ENCODE measurements at regions not wholly inside any gene's neighbourhood (a gene's known extent, or its start where the extent isn't known, plus 50 kb on each side); places are given as distances from the start of the nearest gene placed in this dataset.

DNA sequence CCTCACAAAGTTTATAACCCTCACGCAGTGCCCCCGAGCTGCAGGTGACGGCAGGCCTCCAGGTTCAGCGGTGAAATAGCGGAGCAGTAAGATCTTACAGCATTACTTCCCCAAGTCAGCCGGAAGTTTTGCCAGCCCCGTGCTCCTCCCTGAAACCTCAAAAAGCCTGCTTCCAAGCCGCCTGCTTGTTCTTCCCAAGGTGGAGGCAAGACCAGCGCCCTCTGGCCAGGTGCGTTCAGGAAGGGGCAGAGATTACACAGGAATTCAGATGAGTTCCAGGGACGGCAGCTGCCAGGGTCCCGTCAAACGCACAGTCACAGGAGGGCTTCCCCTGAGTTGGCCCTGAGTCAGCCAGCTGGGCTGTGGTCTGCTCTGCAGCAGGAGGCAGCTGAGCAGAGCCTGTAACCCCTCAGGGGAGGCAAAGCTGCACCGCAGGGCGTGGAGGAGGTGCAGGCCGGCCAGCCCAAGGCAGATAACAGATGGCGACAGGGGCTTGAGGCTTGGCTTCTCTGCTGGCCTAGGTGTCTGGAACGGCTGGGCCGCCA, 124.1 kb upstream of the RPS6KA2 start:
- DNase-seq (ENCODE audit: low read depth): no peak

DNA sequence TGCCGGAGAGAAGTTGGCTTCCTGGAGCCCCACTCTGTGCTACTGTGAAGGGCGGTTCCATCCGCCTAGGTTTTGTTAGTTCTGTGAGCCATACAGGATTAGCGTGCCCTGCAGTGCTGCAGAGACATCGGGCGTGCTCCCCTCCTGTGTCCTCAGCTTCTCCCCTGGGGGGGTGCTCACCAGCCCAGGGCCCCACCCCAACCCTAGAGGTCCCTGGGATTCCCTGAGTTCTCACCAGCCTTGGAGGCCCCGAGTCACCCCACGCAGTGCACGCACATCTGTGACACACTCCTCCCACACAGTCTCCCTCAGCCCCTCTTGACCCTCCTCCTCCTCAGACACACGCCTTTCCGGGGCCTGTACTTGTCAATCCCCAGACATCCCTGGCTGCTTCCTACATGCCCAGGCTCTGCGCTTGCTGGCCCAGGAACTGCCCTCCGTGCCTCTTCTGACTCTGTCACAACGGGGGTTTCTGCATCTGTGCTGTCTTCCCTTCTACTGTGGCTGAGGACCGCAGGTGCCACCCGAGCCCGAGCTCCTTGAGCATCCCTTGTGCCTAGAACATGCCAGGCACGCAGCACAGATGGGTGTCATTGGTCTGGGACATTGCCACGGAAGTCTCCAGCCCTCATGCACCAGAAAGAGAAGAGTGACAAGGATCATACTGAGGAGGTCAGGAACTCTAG, 123.2 kb upstream of the RPS6KA2 start:
- DNase-seq (ENCODE audit: low read depth): no peak

GRCh38 chr6:166749666-166750065, 122.6 kb upstream of the RPS6KA2 start:
- DNase-seq (ENCODE audit: low read depth): no peak

DNA sequence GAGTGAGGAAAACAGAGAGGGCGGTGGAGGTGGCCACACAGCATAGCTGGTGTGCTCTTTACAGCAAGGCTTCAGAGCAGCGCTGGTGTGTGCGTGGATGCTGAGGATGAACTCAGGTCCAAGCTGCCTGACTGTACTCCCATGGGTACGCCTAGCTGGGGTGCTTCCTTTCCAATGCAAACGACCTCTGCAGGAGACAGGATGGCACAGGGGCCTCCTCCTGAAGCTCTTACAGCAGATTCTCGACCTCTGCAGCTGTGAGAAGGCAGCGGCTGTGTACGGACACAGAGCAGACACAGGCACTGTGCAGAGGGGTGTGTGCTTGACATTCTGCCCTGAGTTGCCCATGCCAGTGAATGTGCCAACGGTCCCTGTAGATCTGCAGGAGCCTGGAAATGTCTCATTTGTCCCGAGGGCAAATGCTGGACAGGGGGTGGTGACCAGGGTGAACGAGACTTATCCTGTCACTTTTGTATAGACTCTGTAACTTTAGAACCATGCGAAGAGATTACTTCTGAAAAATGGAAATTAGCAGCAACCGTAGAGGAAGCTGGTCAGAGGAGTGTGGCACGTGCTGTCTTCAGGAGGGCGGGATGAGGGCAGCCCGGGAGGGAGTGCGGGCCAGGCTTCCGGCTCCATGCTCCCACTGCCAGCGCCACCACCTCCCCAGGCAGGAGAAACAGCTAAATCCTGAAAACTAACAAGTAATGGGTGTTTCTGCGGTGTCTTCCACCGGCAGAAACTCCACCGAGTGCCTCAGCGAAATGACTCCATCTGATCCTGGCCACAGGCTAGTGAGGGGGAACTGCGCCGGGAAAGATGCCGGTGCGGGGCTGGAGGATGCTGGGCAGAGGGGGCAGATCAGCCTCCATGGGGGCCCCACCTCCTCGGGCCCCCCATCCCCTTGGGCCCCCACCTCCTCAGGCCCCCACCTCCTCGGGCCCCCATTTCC, 120.9 kb upstream of the RPS6KA2 start:
- DNase-seq (ENCODE audit: low read depth): no peak

GRCh38 chr6:166745801-166746668, 119.0 kb upstream of the RPS6KA2 start:
- no peak for DNase-seq (ENCODE audit: low read depth)

- DNase-seq (ENCODE audit: low read depth): no peak
Measured at GRCh38 chr6:166744223-166745134, 117.4 kb upstream of the RPS6KA2 start.

DNA sequence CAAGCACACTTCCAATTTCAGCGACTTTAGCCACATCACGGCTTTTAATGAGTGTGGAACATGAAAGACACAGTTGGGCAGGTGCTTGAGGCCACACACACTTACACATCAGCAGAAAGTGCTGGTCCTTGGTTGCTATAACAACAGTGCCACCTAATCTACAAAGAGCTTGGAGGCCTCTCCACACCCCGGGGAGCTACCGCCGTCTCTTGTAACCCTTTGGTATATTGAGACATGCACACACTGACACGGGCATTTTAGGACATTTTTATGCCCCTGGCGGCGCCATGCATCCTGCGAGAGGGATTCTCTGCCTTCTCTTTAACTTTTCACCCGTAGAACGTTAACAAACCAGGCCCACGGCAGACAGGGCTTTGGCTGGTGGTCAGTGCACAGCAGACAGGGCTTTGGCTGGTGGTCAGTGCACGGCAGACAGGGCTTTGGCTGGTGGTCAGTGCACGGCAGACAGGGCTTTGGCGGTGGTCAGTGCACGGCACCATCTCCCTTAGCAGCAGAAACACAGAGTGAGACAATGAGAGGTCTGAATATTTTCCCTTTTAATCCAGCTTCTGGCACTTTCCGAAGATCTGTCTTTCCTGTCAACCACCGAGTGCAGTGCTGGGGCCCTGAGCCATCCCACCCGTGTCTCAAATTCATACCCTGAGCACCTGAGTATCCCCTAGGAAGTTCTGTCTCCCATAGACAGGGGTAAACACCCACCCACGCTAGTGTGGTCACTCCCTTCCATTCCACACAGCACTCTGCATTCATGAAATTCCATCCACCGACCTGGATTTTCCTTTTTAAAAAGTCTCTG, 116.6 kb upstream of the RPS6KA2 start:
- no peak for DNase-seq (ENCODE audit: low read depth)

GRCh38 chr6:166742981-166743380, 115.9 kb upstream of the RPS6KA2 start:
- no peak for DNase-seq (ENCODE audit: low read depth)

- no peak for DNase-seq (ENCODE audit: low read depth)
Measured at GRCh38 chr6:166739976-166740318, 112.9 kb upstream of the RPS6KA2 start.

GRCh38 chr6:166739117-166739975, 112.3 kb upstream of the RPS6KA2 start:
- no peak for DNase-seq (ENCODE audit: low read depth)

DNA sequence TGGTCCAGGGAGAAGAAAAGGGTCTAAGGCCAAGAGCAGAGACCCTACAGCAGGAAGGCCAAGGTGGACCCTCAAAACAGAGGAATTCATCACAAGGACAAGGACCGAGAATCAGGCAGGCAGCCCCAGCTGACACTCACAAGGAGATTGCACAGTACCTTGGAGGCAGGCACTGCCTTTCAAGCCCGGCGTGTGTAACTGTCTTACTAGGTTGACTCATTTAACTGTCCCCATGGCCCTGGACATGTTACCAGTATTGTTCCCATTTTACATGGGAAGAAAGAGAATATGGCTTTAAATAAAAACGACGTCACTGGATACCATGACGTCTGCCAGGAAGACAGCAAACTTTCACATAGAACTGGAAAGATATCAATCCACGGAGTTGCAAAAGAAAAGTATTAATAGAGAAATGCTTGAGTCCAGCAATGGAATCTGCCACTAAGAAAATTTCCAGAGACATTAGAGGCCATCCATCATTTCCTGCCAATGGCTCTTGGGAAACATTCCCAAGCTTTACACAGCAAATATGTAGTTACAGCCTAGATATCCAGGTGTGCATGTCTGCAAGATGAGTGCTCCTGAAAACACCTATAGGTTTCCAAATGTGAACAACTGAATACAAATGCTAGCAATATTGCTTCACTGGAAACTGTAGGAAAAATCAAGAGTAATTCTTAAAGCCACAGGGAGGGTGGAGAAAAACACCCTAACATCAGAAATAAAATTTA, 111.5 kb upstream of the RPS6KA2 start:
- DNase-seq (ENCODE audit: low read depth): no peak

DNA sequence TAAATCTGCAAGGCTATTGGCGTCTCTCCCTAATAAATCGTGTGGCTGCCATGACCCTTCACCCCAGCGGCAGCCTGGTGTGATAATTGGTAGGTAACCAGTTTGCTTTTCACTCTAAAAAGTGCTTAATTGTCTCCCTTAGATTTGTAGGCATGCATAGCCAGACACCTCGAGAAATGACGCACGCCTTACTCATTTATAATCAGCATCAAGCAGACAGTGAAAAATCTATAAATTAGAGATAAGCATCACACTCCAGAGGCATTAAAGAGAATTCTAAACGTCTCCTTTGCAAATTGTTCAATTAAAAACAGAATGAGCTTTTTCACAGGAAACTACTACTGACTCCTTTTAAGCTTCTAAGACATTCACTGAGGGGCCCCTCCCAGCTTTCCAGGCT, 110.2 kb upstream of the RPS6KA2 start:
- no peak for DNase-seq (ENCODE audit: low read depth)

DNA sequence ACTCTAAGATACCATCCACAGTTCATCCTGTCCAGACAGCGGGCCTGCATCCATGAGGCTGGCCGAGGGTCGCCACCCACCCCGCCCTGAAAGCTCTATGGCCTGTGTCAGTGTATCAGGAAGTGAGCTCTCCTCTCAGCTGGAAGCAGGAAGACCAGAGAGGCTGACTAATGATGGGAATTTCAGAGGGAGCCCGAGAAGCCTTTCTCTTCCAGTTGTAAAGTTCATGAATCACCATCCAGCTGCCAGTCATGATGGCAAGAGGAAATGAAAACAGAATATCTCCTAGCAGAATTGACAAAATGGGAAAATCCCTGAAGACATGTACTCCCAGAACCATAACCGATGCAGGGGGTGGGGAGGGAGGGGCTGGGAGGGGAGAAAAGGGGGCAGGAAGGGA, 109.6 kb upstream of the RPS6KA2 start:
- DNase-seq (ENCODE audit: low read depth): no peak

DNA sequence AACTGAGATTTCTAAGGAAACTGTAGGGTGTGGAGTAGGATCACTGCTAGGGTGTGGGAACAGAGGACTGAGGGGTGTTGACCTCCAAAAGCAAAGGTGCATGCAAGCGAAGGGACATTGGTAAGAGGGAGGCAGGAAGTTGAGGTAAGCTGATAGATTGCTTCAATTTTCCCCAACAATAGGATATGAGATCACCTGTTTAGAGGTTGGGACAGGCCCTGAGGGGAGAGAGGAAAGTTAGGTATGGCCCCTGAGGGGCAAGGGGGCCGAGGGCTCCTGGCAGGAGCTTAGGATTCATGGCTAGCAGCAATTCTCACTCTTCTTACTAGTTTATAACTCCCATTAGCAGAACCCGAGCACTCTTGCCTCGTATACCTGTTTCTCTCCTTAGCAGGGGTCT, 106.8 kb upstream of the RPS6KA2 start:
- DNase-seq (ENCODE audit: low read depth): no peak

DNA sequence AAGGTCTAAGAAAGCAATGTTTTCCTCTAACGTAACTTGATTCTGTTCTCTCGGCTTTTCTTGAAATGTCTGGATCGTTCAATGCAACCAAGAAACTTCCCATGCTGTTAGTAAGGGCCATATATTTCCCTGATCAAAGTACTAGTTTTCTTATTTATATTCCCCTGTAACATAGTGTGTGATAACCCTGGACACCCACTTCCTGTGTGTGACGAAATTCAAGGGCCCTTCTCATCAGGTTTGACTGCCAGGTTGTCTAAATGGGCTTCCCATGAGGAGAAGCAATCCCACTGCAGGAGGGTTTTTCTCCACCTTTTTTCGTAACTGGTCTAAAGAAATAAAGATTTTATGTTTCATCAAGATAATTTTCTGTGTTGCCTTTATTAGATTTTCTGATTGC, 102.6 kb upstream of the RPS6KA2 start:
- no peak for DNase-seq (ENCODE audit: low read depth)

GRCh38 chr6:166728884-166729530, 102.0 kb upstream of the RPS6KA2 start:
- DNase-seq (ENCODE audit: low read depth): no peak

GRCh38 chr6:166726201-166726600, 99.2 kb upstream of the RPS6KA2 start:
- no peak for DNase-seq (ENCODE audit: low read depth)

DNA sequence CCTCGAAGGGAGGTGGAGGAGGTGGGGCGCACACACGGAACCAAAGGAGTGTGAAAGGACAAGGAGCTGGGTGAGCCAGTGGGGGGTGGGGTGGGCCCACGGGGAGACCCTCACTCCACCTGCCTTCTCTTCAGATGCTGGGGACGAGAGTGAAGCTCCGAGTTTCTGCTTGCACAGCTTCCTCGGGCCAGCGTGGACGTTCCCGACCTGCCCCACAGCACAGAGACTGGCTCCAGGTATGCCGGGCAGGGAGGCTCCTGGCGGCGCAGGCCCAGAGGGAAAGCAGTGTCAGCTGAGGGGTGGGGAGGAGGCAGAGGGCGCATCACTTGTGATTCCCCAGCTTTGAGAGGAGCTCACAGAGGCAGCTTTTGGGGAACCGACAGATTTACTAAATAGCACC, 98.5 kb upstream of the RPS6KA2 start:
- DNase-seq (ENCODE audit: low read depth): no peak
